ENCODE measurements at regions not wholly inside any gene's neighbourhood (a gene's known extent, or its start where the extent isn't known, plus 50 kb on each side); places are given as distances from the start of the nearest gene placed in this dataset.
"Not testable (repeated sequence)": the region's sequence is repeated elsewhere in the genome, so short reads cannot be mapped to it uniquely, and the experiment has no call there.

GRCh38 chr11:116373104-116373944, 399.5 kb downstream of the BUD13 start:
- no peak for DNase-seq (ENCODE audit: low read depth)

GRCh38 chr11:116371146-116371545, 401.6 kb downstream of the BUD13 start:
- DNase-seq (ENCODE audit: low read depth), result no peak

GRCh38 chr11:116368784-116369183, 404.0 kb downstream of the BUD13 start:
- no peak for DNase-seq (ENCODE audit: low read depth)

- no peak for DNase-seq (ENCODE audit: low read depth)
These were observed 405.7 kb downstream of the BUD13 start for GRCh38 chr11:116366980-116367645.

- no peak for DNase-seq (ENCODE audit: low read depth)
These were observed 406.3 kb downstream of the BUD13 start for GRCh38 chr11:116366451-116366850.

GRCh38 chr11:116364925-116365324, 407.9 kb downstream of the BUD13 start:
- DNase-seq (ENCODE audit: low read depth), result not testable (repeated sequence)

- DNase-seq (ENCODE audit: low read depth), result no peak
These were observed 408.4 kb downstream of the BUD13 start for GRCh38 chr11:116364348-116364747.

- DNase-seq (ENCODE audit: low read depth), result no peak
These were observed 412.4 kb downstream of the BUD13 start for GRCh38 chr11:116360221-116360941.

- DNase-seq (ENCODE audit: low read depth), result no peak
These were observed 414.8 kb downstream of the BUD13 start for GRCh38 chr11:116357784-116358544.

GRCh38 chr11:116356451-116356850, 416.3 kb downstream of the BUD13 start:
- no peak for DNase-seq (ENCODE audit: low read depth)

- DNase-seq (ENCODE audit: low read depth), result no peak
These were observed 417.7 kb downstream of the BUD13 start for GRCh38 chr11:116355104-116355503.

GRCh38 chr11:116353589-116353988, 419.2 kb downstream of the BUD13 start:
- no peak for DNase-seq (ENCODE audit: low read depth)

GRCh38 chr11:116352881-116353280, 419.9 kb downstream of the BUD13 start:
- DNase-seq (ENCODE audit: low read depth), result no peak

GRCh38 chr11:116348226-116348625, 424.6 kb downstream of the BUD13 start:
- no peak for DNase-seq (ENCODE audit: low read depth)

GRCh38 chr11:116345575-116345974, 427.2 kb downstream of the BUD13 start:
- DNase-seq (ENCODE audit: low read depth), result no peak

GRCh38 chr11:116344601-116345000, 428.2 kb downstream of the BUD13 start:
- no peak for DNase-seq (ENCODE audit: low read depth)

GRCh38 chr11:116343270-116343669, 429.5 kb downstream of the BUD13 start:
- no peak for DNase-seq (ENCODE audit: low read depth)

- no peak for DNase-seq (ENCODE audit: low read depth)
These were observed 430.6 kb downstream of the BUD13 start for GRCh38 chr11:116342148-116342547.

GRCh38 chr11:116339306-116340098, 433.3 kb downstream of the BUD13 start:
- no peak for DNase-seq (ENCODE audit: low read depth)

GRCh38 chr11:116338500-116338899, 434.3 kb downstream of the BUD13 start:
- DNase-seq (ENCODE audit: low read depth), result not testable (repeated sequence)

- no peak for DNase-seq (ENCODE audit: low read depth)
These were observed 436.2 kb downstream of the BUD13 start for GRCh38 chr11:116336540-116336939.

All from iris pigment epithelial cell (primary cell).